DND-41 (cell line): ENCODE measurements at regions not wholly inside any gene's neighbourhood (a gene's known extent, or its start where the extent isn't known, plus 50 kb on each side); places are given as distances from the start of the nearest gene placed in this dataset.

Experiments
- ATAC-seq: fragments of 200-7000 bp; cut with Tn5 transposase; 3 replicates; pipeline ENCODE4 v1.9.1; 2021; ENCODE audit warnings: low read depth; ENCODE audit not compliant: insufficient read depth
- DNase-seq: peaks from one replicate; pipeline ENCODE4 v3.0.0-alpha.2; 2020
- H2AFZ ChIP-seq: 2 replicates; pipeline ENCODE4 v1.6.0; 2012; ENCODE audit warnings: low read depth, low read length
- H3K27ac ChIP-seq: 2 replicates; pipeline ENCODE4 v1.5.1; 2012; ENCODE audit warnings: low read length, inconsistent platforms
- H3K27me3 ChIP-seq: fragments of 200-600 bp; sonication (generic); 2 replicates; pipeline ENCODE4 v1.6.0; 2012; ENCODE audit warnings: low read length, mild to moderate bottlenecking, inconsistent platforms; ENCODE audit not compliant: insufficient read depth, poor library complexity
- H3K36me3 ChIP-seq: 2 replicates; pipeline ENCODE4 v1.5.1; 2012; ENCODE audit warnings: low read length, inconsistent platforms; ENCODE audit not compliant: insufficient read depth
- H3K4me1 ChIP-seq: 2 replicates; pipeline ENCODE4 v1.5.1; 2012; ENCODE audit warnings: mild to moderate bottlenecking, low read length; ENCODE audit not compliant: insufficient read depth
- H3K4me2 ChIP-seq: 2 replicates; pipeline ENCODE4 v1.6.0; 2012; ENCODE audit warnings: mild to moderate bottlenecking, moderate library complexity, low read length, inconsistent platforms; ENCODE audit not compliant: insufficient read depth
- H3K4me3 ChIP-seq, 2 experiments: fragments of 200-600 bp in 1 of 2; shearing (Covaris generic) in 1 of 2; 2 replicates each; pipeline ENCODE4 v1.5.1; 2012 to 2016; ENCODE audit warnings: inconsistent platforms in 2 of 2, low read length in 2 of 2, mild to moderate bottlenecking in 2 of 2, low read depth in 1 of 2, moderate library complexity in 1 of 2
- H3K79me2 ChIP-seq: 2 replicates; pipeline ENCODE4 v1.6.0; 2012; ENCODE audit warnings: low read length, inconsistent platforms; ENCODE audit not compliant: insufficient read depth
- H3K9ac ChIP-seq: 2 replicates; pipeline ENCODE4 v1.6.0; 2012; ENCODE audit warnings: low read depth, mild to moderate bottlenecking, inconsistent platforms, low read length, moderate library complexity
- H3K9me3 ChIP-seq: 2 replicates; pipeline ENCODE4 v1.5.1; 2012; ENCODE audit warnings: low read length, moderate library complexity, mild to moderate bottlenecking, inconsistent platforms; ENCODE audit not compliant: insufficient read depth, severe bottlenecking
- H4K20me1 ChIP-seq: 2 replicates; pipeline ENCODE4 v1.6.0; 2012; ENCODE audit warnings: low read length; ENCODE audit not compliant: insufficient read depth
- EZH2 ChIP-seq: IDR thresholded peaks from 3 replicates; pipeline ENCODE4 v1.6.1; 2012; ENCODE audit warnings: borderline replicate concordance, low read depth, mild to moderate bottlenecking, moderate library complexity, low read length, inconsistent platforms; ENCODE audit not compliant: severe bottlenecking
- TF ChIP-seq, protein P1 (sequence below): IDR thresholded peaks from 2 replicates; pipeline ENCODE4 v1.5.1; 2012; ENCODE audit warnings: borderline replicate concordance, low read length, moderate library complexity, mild to moderate bottlenecking; ENCODE audit not compliant: poor library complexity, severe bottlenecking; ENCODE audit errors: extremely low read depth

DNA sequence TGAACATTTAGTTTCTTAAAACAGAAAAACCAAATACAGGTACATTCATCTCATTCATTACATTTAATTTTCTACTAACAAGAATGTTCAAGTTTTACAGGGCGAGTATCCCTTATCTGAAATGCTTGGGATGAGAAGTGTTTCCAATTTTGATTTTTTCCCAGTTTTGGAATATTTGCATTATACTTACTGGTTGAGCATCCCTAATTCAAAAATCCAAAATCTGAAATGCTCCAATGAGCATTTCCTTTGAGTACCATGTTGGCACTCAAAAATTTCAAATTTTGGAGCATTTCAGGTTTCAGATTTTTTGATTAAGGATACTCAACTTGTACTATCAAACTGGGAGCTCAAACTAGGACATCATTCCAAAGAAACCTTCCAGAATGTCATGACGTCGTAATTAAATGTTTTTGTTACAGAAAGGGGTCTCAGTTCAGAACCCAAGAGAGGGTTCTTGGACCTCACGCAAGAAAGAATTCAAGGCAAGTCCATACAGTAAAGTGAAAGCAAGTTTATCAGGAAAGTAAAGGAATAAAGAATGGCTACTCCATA lies 90.8 kb upstream of the PIK3CG start:
- Histone ChIP-seq H3K4me1 (no peaks in the 10 kb centered on the region), H3K79me2 (no peaks in the 10 kb centered on the region)
- no peak for TF ChIP-seq EZH2
- TF ChIP-seq, protein P1, sequence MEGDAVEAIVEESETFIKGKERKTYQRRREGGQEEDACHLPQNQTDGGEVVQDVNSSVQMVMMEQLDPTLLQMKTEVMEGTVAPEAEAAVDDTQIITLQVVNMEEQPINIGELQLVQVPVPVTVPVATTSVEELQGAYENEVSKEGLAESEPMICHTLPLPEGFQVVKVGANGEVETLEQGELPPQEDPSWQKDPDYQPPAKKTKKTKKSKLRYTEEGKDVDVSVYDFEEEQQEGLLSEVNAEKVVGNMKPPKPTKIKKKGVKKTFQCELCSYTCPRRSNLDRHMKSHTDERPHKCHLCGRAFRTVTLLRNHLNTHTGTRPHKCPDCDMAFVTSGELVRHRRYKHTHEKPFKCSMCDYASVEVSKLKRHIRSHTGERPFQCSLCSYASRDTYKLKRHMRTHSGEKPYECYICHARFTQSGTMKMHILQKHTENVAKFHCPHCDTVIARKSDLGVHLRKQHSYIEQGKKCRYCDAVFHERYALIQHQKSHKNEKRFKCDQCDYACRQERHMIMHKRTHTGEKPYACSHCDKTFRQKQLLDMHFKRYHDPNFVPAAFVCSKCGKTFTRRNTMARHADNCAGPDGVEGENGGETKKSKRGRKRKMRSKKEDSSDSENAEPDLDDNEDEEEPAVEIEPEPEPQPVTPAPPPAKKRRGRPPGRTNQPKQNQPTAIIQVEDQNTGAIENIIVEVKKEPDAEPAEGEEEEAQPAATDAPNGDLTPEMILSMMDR, result no peak

DNA sequence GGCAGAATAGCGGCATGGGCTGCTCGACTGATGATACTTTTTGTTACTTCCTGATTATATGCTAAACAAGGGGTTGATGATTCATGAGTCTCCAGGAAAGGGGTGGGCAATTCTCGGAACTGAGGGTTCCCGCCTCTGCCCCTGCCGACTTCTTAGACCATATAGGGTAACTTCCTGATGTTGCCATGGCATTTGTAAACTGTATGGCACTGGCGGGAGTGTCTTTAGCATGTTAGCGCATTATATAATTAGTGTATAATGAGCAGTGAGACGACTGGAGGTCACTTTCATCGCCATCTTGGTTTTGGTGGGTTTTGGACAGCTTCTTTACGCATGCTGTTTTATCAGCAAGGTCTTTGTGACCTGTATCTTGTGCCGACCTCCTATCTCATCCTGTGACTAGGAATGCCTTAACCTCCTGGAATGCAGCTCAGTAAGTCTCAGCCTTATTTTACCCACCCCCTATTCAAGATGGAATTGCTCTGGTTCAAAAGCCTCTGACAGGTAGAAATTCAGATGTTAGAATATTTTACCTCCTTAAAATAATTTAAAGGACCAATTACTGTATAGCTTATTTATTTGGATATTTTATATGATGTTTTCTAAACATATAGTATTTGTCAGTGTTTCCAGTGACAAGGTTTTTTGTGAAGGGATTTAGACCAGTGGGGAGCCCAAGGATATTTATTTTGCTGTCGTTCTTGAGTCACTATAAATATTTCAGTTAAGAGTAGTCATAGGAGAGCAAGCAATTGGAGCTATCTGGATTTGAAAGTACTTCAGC lies 90.1 kb upstream of the PIK3CG start:
- TF ChIP-seq, protein P1, result no peak
- DNase-seq (peak; percentile 48), ATAC-seq (0 out of 3 replicates have a peak, but pooled peaks have one; percentile 45)
- H3K27ac ChIP-seq, result no peak overlapping the region
- H3K4me2 ChIP-seq, result no peak overlapping the region
- no peak overlapping the region for H3K4me3 ChIP-seq
- H3K4me1 ChIP-seq, result no peaks in the 10 kb centered on the region
- H3K9me3 ChIP-seq, result no peaks in the 10 kb centered on the region
- no peaks in the 10 kb centered on the region for H3K36me3 ChIP-seq
- no peaks in the 10 kb centered on the region for H3K79me2 ChIP-seq
- no peak overlapping the region for H3K9ac ChIP-seq
- H2AFZ ChIP-seq, result no peak overlapping the region
- no peaks in the 10 kb centered on the region for H4K20me1 ChIP-seq
- no peaks in the 10 kb centered on the region for H3K27me3 ChIP-seq

More for the DNA sequence above, 90.8 kb upstream of the PIK3CG start:
- DNase-seq (no peak), ATAC-seq (no peak)
- Histone ChIP-seq H3K27ac (no peak overlapping the region), H3K9me3 (no peaks in the 10 kb centered on the region), H3K4me3 (no peak overlapping the region), H2AFZ (no peak overlapping the region), H3K4me2 (no peak overlapping the region), H3K36me3 (no peaks in the 10 kb centered on the region), H3K9ac (no peak overlapping the region), H4K20me1 (no peaks in the 10 kb centered on the region), H3K27me3 (no peaks in the 10 kb centered on the region)

DNA sequence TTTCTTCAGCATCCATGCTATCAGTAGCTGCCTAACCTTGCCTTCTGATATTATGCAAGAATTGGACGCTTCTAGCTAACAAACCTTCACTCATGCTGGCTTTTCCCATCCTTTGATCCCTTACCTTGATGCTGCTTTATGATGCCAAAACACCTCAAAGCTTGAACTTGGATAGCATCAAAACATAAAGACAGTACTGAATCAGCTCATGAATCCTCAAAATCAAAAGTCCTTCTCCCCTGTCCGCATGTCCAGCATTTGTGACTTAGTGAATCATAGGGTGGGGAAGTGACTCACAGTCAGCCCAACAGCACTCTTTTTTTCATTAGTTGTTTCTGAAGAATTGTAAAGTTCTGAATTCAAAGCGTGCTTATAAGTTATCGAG lies 89.5 kb upstream of the PIK3CG start:
- H3K79me2 ChIP-seq, result no peaks in the 10 kb centered on the region
- H3K27ac ChIP-seq, result no peak overlapping the region
- no peaks in the 10 kb centered on the region for H3K4me1 ChIP-seq
- ATAC-seq (no peak), DNase-seq (no peak)
- no peaks in the 10 kb centered on the region for H3K36me3 ChIP-seq
- no peak overlapping the region for H3K9ac ChIP-seq
- TF ChIP-seq, protein P1, result no peak
- TF ChIP-seq EZH2, result no peak
- H3K4me2 ChIP-seq, result no peak overlapping the region
- H3K27me3 ChIP-seq, result no peaks in the 10 kb centered on the region
- no peak overlapping the region for H2AFZ ChIP-seq
- no peaks in the 10 kb centered on the region for H4K20me1 ChIP-seq
- H3K9me3 ChIP-seq, result no peaks in the 10 kb centered on the region
- H3K4me3 ChIP-seq, result no peak overlapping the region
